HEK293 (cell line): ENCODE measurements at regions not wholly inside any gene's neighbourhood (a gene's known extent, or its start where the extent isn't known, plus 50 kb on each side); places are given as distances from the start of the nearest gene placed in this dataset.

ENCODE experiments used
- CTCF ChIA-PET: fragments of 350-600 bp; formaldehyde crosslinking; extraction: SDS; loops from one replicate; lab custom pipeline; 2021; ENCODE audit warnings: antibody characterized with exemption; lab: Yijun Ruan, JAX
- POLR2A ChIA-PET: fragments of 300-600 bp; formaldehyde crosslinking; extraction: SDS; loops from one replicate; lab custom pipeline; 2020; ENCODE audit warnings: antibody characterized with exemption, inconsistent platforms; lab: Yijun Ruan, JAX
- H3K27ac ChIP-seq: fragments of 200-500 bp; sonication (Bioruptor generic); 2 replicates; pipeline ENCODE4 v1.5.1; 2014; ENCODE audit warnings: low read depth, low read length, control low read depth, inconsistent platforms; ENCODE audit errors: extremely low read depth
- H3K36me3 ChIP-seq, 2 experiments: fragments of 200-500 bp in 1 of 2; sonication (Bioruptor generic) in 1 of 2; 1 replicate in 1 of 2; 2 replicates in 1 of 2; pipeline ENCODE4 v1.5.1; 2014 to 2017; ENCODE audit warnings: inconsistent platforms in 2 of 2, low read length in 2 of 2; ENCODE audit not compliant: control insufficient read depth in 2 of 2, insufficient read depth in 1 of 2
- H3K4me1 ChIP-seq: fragments of 200-500 bp; sonication (Bioruptor generic); 2 replicates; pipeline ENCODE4 v1.5.1; 2014; ENCODE audit warnings: mild to moderate bottlenecking, low read length, inconsistent platforms; ENCODE audit not compliant: control insufficient read depth, insufficient read depth
- H3K4me3 ChIP-seq: 2 replicates; pipeline ENCODE4 v1.5.1; 2011; ENCODE audit warnings: low read depth, mild to moderate bottlenecking, control low read depth, low read length, moderate library complexity
- H3K9me3 ChIP-seq: fragments of 200-500 bp; sonication (Bioruptor generic); 2 replicates; pipeline ENCODE4 v1.5.1; 2014; ENCODE audit warnings: low read depth, low read length, inconsistent platforms; ENCODE audit not compliant: control insufficient read depth, insufficient read depth
- GLIS1 ChIP-seq: fragments of 450-650 bp; formaldehyde crosslinking; IDR thresholded peaks from 2 replicates; pipeline ENCODE4 v1.5.1; 2016; ENCODE audit warnings: missing biosample characterization, missing genetic modification characterization
- MZF1 ChIP-seq: fragments of 450-650 bp; formaldehyde crosslinking; IDR thresholded peaks from 2 replicates; pipeline ENCODE4 v1.5.1; 2017; ENCODE audit warnings: missing biosample characterization, missing genetic modification characterization, borderline replicate concordance
- SCRT2 ChIP-seq: fragments of 450-650 bp; formaldehyde crosslinking; IDR thresholded peaks from 2 replicates; pipeline ENCODE4 v1.5.1; 2016; ENCODE audit warnings: missing biosample characterization, missing genetic modification characterization
- SP3 ChIP-seq: fragments of 450-650 bp; formaldehyde crosslinking; IDR thresholded peaks from 2 replicates; pipeline ENCODE4 v1.5.1; 2016; ENCODE audit warnings: missing biosample characterization, missing genetic modification characterization
- SP7 ChIP-seq: fragments of 450-650 bp; formaldehyde crosslinking; IDR thresholded peaks from 2 replicates; pipeline ENCODE4 v1.5.1; 2016; ENCODE audit warnings: missing biosample characterization, missing genetic modification characterization
- ZNF132 ChIP-seq: fragments of 450-650 bp; formaldehyde crosslinking; IDR thresholded peaks from 2 replicates; pipeline ENCODE4 v1.5.1; 2017; ENCODE audit warnings: missing biosample characterization, missing genetic modification characterization, borderline replicate concordance
- ZNF175 ChIP-seq: fragments of 450-650 bp; formaldehyde crosslinking; IDR thresholded peaks from 2 replicates; pipeline ENCODE4 v1.5.1; 2016; ENCODE audit warnings: missing biosample characterization, missing genetic modification characterization
- ZNF184 ChIP-seq: fragments of 450-650 bp; IDR thresholded peaks from 2 replicates; pipeline ENCODE4 v1.5.1; 2018; ENCODE audit warnings: missing biosample characterization, mild to moderate bottlenecking, missing genetic modification characterization
- ZNF350 ChIP-seq: fragments of 450-650 bp; formaldehyde crosslinking; IDR thresholded peaks from 2 replicates; pipeline ENCODE4 v1.5.0; 2017; ENCODE audit warnings: missing biosample characterization, mild to moderate bottlenecking, missing genetic modification characterization
- ZNF501 ChIP-seq: fragments of 450-650 bp; formaldehyde crosslinking; IDR thresholded peaks from 2 replicates; pipeline ENCODE4 v1.5.1; 2016; ENCODE audit warnings: missing biosample characterization, missing genetic modification characterization
- ZNF560 ChIP-seq: fragments of 450-650 bp; formaldehyde crosslinking; IDR thresholded peaks from 2 replicates; pipeline ENCODE4 v1.5.1; 2017; ENCODE audit warnings: missing biosample characterization, missing genetic modification characterization, borderline replicate concordance
- ZNF596 ChIP-seq: fragments of 450-650 bp; IDR thresholded peaks from 2 replicates; pipeline ENCODE4 v1.5.0; 2018; ENCODE audit warnings: missing biosample characterization, mild to moderate bottlenecking, missing genetic modification characterization, moderate library complexity
- ZNF623 ChIP-seq: fragments of 450-650 bp; formaldehyde crosslinking; IDR thresholded peaks from 2 replicates; pipeline ENCODE4 v1.5.1; 2016; ENCODE audit warnings: missing biosample characterization, missing genetic modification characterization
- ZNF658 ChIP-seq: fragments of 450-650 bp; formaldehyde crosslinking; IDR thresholded peaks from 2 replicates; pipeline ENCODE4; 2016; ENCODE audit warnings: missing biosample characterization, missing genetic modification characterization
- ZNF768 ChIP-seq: fragments of 450-650 bp; formaldehyde crosslinking; IDR thresholded peaks from 2 replicates; pipeline ENCODE4 v1.5.1; 2018; ENCODE audit warnings: missing biosample characterization, mild to moderate bottlenecking, missing genetic modification characterization
- ZSCAN16 ChIP-seq: fragments of 450-650 bp; formaldehyde crosslinking; IDR thresholded peaks from 2 replicates; pipeline ENCODE4 v1.5.1; 2016; ENCODE audit warnings: missing biosample characterization, missing genetic modification characterization
- TF ChIP-seq, protein P1 (sequence below): fragments of 450-650 bp; formaldehyde crosslinking; IDR thresholded peaks from 2 replicates; pipeline ENCODE4 v1.5.1; 2016; ENCODE audit warnings: missing biosample characterization, missing genetic modification characterization
- TF ChIP-seq, protein P2 (sequence below): fragments of 450-650 bp; formaldehyde crosslinking; IDR thresholded peaks from 2 replicates; pipeline ENCODE4 v1.5.1; 2017; ENCODE audit warnings: missing biosample characterization, mild to moderate bottlenecking, missing genetic modification characterization, moderate library complexity
- TF ChIP-seq, protein P3 (sequence below): fragments of 450-650 bp; formaldehyde crosslinking; IDR thresholded peaks from 2 replicates; pipeline ENCODE4 v1.5.1; 2016; ENCODE audit warnings: missing biosample characterization, missing genetic modification characterization
- TF ChIP-seq, protein P4 (sequence below): fragments of 450-650 bp; formaldehyde crosslinking; IDR thresholded peaks from 2 replicates; pipeline ENCODE4 v1.5.1; 2016; ENCODE audit warnings: missing biosample characterization, missing genetic modification characterization
- TF ChIP-seq, protein P5 (sequence below): fragments of 450-650 bp; formaldehyde crosslinking; IDR thresholded peaks from 2 replicates; pipeline ENCODE4 v1.5.1; 2016; ENCODE audit warnings: missing biosample characterization, missing genetic modification characterization

DNA sequence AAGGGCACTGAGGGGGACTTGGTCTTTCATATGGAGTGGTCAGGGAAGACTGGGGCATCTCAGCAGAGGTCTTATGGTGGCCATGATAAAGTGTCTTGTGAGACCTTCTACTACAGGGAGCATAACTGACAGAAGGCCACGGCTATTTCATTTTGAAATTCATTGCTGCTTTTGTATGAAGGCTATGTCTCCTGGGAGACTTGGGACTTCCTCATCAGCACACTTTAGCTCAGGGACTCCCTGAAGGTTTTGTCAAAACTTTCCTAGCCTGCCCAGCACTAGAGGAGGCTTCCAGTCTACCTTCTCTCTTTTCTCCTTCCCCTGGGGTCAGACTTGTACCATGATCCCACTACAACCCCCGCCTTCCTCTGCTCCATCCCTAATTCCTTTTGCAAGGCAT, 77.2 kb upstream of the RASGRF1 start:
- H3K4me3 ChIP-seq = no peak overlapping the region
- H3K9me3 ChIP-seq = no peaks in the 10 kb centered on the region
- TF ChIP-seq, protein P1, sequence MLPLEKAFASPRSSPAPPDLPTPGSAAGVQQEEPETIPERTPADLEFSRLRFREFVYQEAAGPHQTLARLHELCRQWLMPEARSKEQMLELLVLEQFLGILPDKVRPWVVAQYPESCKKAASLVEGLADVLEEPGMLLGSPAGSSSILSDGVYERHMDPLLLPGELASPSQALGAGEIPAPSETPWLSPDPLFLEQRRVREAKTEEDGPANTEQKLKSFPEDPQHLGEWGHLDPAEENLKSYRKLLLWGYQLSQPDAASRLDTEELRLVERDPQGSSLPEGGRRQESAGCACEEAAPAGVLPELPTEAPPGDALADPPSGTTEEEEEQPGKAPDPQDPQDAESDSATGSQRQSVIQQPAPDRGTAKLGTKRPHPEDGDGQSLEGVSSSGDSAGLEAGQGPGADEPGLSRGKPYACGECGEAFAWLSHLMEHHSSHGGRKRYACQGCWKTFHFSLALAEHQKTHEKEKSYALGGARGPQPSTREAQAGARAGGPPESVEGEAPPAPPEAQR = no peak
- no peak overlapping the region for H3K27ac ChIP-seq
- H3K4me1 ChIP-seq = peaks cover 18% of the 10 kb centered on the region
- no peaks in the 10 kb centered on the region for H3K36me3 ChIP-seq
- POLR2A ChIA-PET = no interaction called here
- CTCF ChIA-PET = interaction anchor here (1.5 to 2.8 kb wide), 2 partner anchors 47 to 140 kb away, joined by 4 to 14 read pairs; no protein-coding TSS in a partner anchor

DNA sequence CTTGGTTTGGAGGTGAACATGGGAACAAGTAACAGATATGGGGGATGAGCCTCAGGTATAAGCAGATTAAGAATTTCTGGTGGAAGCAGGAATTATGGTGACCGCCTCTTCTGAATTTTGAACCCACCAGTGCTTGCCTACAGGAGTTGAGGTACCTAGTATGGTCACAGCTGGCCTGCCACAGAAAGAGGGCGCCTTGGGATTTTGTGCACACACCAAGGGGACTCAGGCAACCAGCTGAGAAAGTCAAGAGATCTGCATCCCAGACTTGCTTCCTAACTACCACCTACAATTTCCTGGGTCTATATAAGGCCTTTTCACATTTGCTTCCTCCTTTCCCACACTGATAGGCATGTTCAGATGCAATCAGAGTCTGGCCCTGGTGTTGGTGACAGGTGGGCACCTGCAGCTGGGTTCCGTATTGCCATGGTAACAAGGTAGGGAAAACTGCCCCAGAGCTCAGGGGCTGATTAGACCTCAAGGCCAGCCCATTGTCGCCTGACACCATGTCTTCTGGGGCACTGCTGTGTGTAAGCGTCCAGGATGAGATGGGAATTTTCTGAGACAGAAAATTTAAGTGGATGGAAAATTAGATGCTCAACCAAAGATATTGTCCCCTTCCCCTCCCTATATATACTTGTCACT, 75.9 kb upstream of the RASGRF1 start:
- ChIA-PET CTCF (interaction anchor here (2.1 kb wide), 1 partner anchor 18 kb away, joined by 19 read pairs; no protein-coding TSS in a partner anchor), POLR2A (no interaction called here)
- Histone ChIP-seq H3K27ac (no peak overlapping the region), H3K36me3 (no peaks in the 10 kb centered on the region), H3K4me1 (peaks cover 13% of the 10 kb centered on the region), H3K9me3 (no peaks in the 10 kb centered on the region), H3K4me3 (no peak overlapping the region)
- TF ChIP-seq GLIS1 (tag by site-specific recombination) (no peak), ZNF658 (tag by site-specific recombination) (no peak), ZNF623 (tag by site-specific recombination) (no peak), ZNF560 (no peak), ZNF768 (tag by site-specific recombination) (no peak), ZNF501 (tag by site-specific recombination) (no peak), ZNF132 (tag by site-specific recombination) (no peak), SP7 (tag by site-specific recombination) (no peak)
- TF ChIP-seq, protein P2, sequence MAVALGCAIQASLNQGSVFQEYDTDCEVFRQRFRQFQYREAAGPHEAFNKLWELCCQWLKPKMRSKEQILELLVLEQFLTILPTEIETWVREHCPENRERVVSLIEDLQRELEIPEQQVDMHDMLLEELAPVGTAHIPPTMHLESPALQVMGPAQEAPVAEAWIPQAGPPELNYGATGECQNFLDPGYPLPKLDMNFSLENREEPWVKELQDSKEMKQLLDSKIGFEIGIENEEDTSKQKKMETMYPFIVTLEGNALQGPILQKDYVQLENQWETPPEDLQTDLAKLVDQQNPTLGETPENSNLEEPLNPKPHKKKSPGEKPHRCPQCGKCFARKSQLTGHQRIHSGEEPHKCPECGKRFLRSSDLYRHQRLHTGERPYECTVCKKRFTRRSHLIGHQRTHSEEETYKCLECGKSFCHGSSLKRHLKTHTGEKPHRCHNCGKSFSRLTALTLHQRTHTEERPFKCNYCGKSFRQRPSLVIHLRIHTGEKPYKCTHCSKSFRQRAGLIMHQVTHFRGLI (tag by site-specific recombination) = no peak

DNA sequence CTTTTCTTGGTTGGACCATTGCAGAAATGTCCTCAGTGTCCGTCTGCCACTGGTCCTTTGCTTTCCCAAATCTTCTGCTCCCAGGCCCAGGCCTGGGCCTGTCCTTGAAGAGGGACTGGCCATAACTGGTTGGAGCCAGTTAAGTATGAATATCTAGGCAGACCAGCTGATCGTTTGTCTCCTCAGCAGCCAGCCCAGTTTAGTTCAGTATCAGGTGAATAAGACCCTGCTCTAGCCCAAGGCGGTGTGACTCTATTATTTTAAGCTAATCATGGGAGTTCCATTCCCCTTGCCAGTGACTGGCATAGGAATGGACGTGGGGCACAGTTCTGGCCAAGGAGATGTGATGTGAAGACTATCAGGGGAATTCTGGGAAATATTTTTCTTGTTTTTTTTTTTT, 73.9 kb upstream of the RASGRF1 start:
- POLR2A ChIA-PET = no interaction called here
- Histone ChIP-seq H3K4me1 (no peaks in the 10 kb centered on the region), H3K27ac (no peak overlapping the region), H3K36me3 (no peaks in the 10 kb centered on the region), H3K9me3 (no peaks in the 10 kb centered on the region), H3K4me3 (no peak overlapping the region)
- TF ChIP-seq ZNF596 (tag by site-specific recombination) (no peak), ZNF350 (tag by site-specific recombination) (no peak), ZNF184 (tag by site-specific recombination) (no peak)
- CTCF ChIA-PET = interaction anchor here (0.7 kb wide), 1 partner anchor 123 kb away, joined by 3 read pairs; no protein-coding TSS in a partner anchor

DNA sequence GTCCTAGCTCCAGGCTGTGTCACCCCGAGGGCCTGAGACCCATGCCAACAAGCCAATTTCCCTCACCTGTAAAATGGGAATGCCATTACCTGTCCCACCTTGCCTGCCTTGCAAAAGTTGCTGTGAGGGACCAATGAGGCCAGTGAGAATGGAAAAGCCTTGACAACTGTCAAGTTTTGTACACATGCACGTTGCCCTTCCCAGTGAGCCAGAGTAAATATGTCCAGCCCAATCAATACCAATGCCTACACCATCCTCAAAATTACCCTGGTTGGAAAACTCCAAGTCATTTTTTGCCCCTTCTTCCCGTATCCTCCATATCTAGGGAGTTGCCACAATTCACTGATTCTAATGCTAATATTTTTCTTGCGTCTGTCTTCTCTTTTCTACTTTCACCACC, 73.5 kb upstream of the RASGRF1 start:
- ChIA-PET POLR2A (no interaction called here), CTCF (no interaction called here)
- H3K27ac ChIP-seq = no peak overlapping the region
- H3K9me3 ChIP-seq = no peaks in the 10 kb centered on the region
- H3K36me3 ChIP-seq = no peaks in the 10 kb centered on the region
- no peak overlapping the region for H3K4me3 ChIP-seq
- no peaks in the 10 kb centered on the region for H3K4me1 ChIP-seq
- no peak for TF ChIP-seq ZNF623 (tag by site-specific recombination)
- TF ChIP-seq, protein P3, sequence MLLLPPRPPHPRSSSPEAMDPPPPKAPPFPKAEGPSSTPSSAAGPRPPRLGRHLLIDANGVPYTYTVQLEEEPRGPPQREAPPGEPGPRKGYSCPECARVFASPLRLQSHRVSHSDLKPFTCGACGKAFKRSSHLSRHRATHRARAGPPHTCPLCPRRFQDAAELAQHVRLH (tag by site-specific recombination) = no peak
- TF ChIP-seq SP3 (tag by site-specific recombination) = no peak
- TF ChIP-seq, protein P4, sequence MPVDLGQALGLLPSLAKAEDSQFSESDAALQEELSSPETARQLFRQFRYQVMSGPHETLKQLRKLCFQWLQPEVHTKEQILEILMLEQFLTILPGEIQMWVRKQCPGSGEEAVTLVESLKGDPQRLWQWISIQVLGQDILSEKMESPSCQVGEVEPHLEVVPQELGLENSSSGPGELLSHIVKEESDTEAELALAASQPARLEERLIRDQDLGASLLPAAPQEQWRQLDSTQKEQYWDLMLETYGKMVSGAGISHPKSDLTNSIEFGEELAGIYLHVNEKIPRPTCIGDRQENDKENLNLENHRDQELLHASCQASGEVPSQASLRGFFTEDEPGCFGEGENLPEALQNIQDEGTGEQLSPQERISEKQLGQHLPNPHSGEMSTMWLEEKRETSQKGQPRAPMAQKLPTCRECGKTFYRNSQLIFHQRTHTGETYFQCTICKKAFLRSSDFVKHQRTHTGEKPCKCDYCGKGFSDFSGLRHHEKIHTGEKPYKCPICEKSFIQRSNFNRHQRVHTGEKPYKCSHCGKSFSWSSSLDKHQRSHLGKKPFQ (tag by site-specific recombination) = no peak
- no peak for TF ChIP-seq MZF1 (tag by site-specific recombination)
- TF ChIP-seq, protein P5, sequence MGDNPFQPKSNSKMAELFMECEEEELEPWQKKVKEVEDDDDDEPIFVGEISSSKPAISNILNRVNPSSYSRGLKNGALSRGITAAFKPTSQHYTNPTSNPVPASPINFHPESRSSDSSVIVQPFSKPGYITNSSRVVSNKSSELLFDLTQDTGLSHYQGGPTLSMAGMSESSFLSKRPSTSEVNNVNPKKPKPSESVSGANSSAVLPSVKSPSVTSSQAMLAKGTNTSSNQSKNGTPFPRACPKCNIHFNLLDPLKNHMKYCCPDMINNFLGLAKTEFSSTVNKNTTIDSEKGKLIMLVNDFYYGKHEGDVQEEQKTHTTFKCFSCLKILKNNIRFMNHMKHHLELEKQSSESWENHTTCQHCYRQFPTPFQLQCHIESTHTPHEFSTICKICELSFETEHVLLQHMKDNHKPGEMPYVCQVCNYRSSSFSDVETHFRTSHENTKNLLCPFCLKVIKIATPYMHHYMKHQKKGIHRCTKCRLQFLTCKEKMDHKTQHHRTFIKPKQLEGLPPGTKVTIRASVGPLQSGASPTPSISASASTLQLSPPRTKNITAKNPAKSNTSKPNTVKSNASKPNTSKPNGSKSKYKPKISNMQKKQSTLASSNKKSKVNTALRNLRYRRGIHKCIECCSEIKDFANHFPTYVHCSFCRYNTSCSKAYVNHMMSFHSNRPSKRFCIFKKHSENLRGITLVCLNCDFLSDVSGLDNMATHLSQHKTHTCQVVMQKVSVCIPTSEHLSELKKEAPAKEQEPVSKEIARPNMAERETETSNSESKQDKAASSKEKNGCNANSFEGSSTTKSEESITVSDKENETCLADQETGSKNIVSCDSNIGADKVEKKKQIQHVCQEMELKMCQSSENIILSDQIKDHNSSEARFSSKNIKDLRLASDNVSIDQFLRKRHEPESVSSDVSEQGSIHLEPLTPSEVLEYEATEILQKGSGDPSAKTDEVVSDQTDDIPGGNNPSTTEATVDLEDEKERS = no peak
- no peak for TF ChIP-seq SCRT2 (tag by site-specific recombination)
- TF ChIP-seq ZNF175 (tag by site-specific recombination) = no peak
- no peak for TF ChIP-seq ZSCAN16 (tag by site-specific recombination)
